WTC11 (cell line): ENCODE measurements at regions not wholly inside any gene's neighbourhood (a gene's known extent, or its start where the extent isn't known, plus 50 kb on each side); places are given as distances from the start of the nearest gene placed in this dataset.

Experiments used
- ATAC-seq: fragments of 200-7000 bp; cut with Tn5 transposase; 2 replicates; pipeline ENCODE4 v1.10.0; 2021; ENCODE audit warnings: mild to moderate bottlenecking, moderate library complexity
- CTCF ChIA-PET: fragments of 300-600 bp; sonication (Branson Sonifier 250); formaldehyde crosslinking; loops from one replicate; lab custom pipeline; 2021; ENCODE audit warnings: antibody characterized with exemption; lab: Charles Lee
- POLR2A ChIA-PET: fragments of 350-600 bp; sonication (Branson Sonifier 250); formaldehyde crosslinking; loops from one replicate; lab custom pipeline; 2021; ENCODE audit warnings: antibody characterized with exemption; lab: Charles Lee
- DNase-seq: peaks from one replicate; pipeline ENCODE4 v3.0.0; 2021; ENCODE audit warnings: low spot score
- H3K27ac Mint-ChIP-seq: 2 replicates; pipeline ENCODE4 v1.8.0; 2021; ENCODE audit warnings: mixed read lengths
- H3K27me3 Mint-ChIP-seq: 2 replicates; pipeline ENCODE4 v1.8.0; 2021; ENCODE audit warnings: low read depth, mild to moderate bottlenecking, moderate library complexity, mixed read lengths
- H3K36me3 Mint-ChIP-seq: 2 replicates; pipeline ENCODE4 v1.8.0; 2021; ENCODE audit warnings: mixed read lengths
- H3K4me1 Mint-ChIP-seq: 2 replicates; pipeline ENCODE4 v1.8.0; 2022; ENCODE audit warnings: mixed read lengths
- H3K4me3 Mint-ChIP-seq: 2 replicates; pipeline ENCODE4 v1.8.0; 2021; ENCODE audit warnings: mild to moderate bottlenecking, moderate library complexity, mixed read lengths
- H3K9me3 Mint-ChIP-seq: 2 replicates; pipeline ENCODE4 v1.8.0; 2021; ENCODE audit warnings: mixed read lengths
- ATF2 ChIP-seq: sonication (generic); formaldehyde crosslinking; IDR thresholded peaks from 2 replicates; pipeline ENCODE4 v1.8.1; 2022; ENCODE audit warnings: low read depth, missing genetic modification reagents, borderline replicate concordance
- CDX4 ChIP-seq: fragments of 250-450 bp; sonication (Bioruptor Pico); IDR thresholded peaks from 2 replicates; pipeline ENCODE4 v1.9.0; 2021; ENCODE audit warnings: moderate library complexity, mild to moderate bottlenecking, inconsistent platforms, borderline replicate concordance
- CREM ChIP-seq: sonication (generic); formaldehyde crosslinking; IDR thresholded peaks from 2 replicates; pipeline ENCODE4 v1.8.1; 2022; ENCODE audit warnings: mild to moderate bottlenecking, missing genetic modification reagents, moderate library complexity
- IRF2 ChIP-seq: sonication (generic); formaldehyde crosslinking; IDR thresholded peaks from 2 replicates; pipeline ENCODE4 v1.8.0; 2022; ENCODE audit warnings: low read depth, missing genetic modification reagents, borderline replicate concordance
- JUN ChIP-seq: sonication (generic); formaldehyde crosslinking; IDR thresholded peaks from 2 replicates; pipeline ENCODE4 v1.8.0; 2023; ENCODE audit warnings: mild to moderate bottlenecking, missing genetic modification reagents
- KAT7 ChIP-seq: sonication (generic); formaldehyde crosslinking; IDR thresholded peaks from 2 replicates; pipeline ENCODE4 v1.8.1; 2023; ENCODE audit warnings: missing genetic modification reagents, mild to moderate bottlenecking, borderline replicate concordance
- MLX ChIP-seq: sonication (generic); formaldehyde crosslinking; IDR thresholded peaks from 2 replicates; pipeline ENCODE4 v1.8.1; 2023; ENCODE audit warnings: mild to moderate bottlenecking, missing genetic modification reagents, moderate library complexity
- NR2C2 ChIP-seq: sonication (generic); formaldehyde crosslinking; IDR thresholded peaks from 2 replicates; pipeline ENCODE4 v1.8.0; 2022; ENCODE audit warnings: mild to moderate bottlenecking, missing genetic modification reagents
- RELA ChIP-seq: sonication (generic); formaldehyde crosslinking; IDR thresholded peaks from 2 replicates; pipeline ENCODE4 v1.8.1; 2022; ENCODE audit warnings: missing genetic modification reagents, mild to moderate bottlenecking, borderline replicate concordance
- TEAD1 ChIP-seq: sonication (generic); formaldehyde crosslinking; IDR thresholded peaks from 2 replicates; pipeline ENCODE4 v1.8.0; 2022; ENCODE audit warnings: mild to moderate bottlenecking, missing genetic modification reagents
- ZBTB21 ChIP-seq: sonication (generic); formaldehyde crosslinking; IDR thresholded peaks from 2 replicates; pipeline ENCODE4 v1.8.1; 2023; ENCODE audit warnings: mild to moderate bottlenecking, missing genetic modification reagents, borderline replicate concordance
- ZNF232 ChIP-seq: sonication (generic); formaldehyde crosslinking; IDR thresholded peaks from 2 replicates; pipeline ENCODE4 v1.8.0; 2022; ENCODE audit warnings: mild to moderate bottlenecking, missing genetic modification reagents
- ZNF281 ChIP-seq: sonication (generic); formaldehyde crosslinking; IDR thresholded peaks from 2 replicates; pipeline ENCODE4 v1.8.0; 2023; ENCODE audit warnings: mild to moderate bottlenecking, missing genetic modification reagents
- ZNF532 ChIP-seq: fragments of 250-450 bp; sonication (Bioruptor Pico); IDR thresholded peaks from 2 replicates; pipeline ENCODE4 v1.9.0; 2021; ENCODE audit warnings: mild to moderate bottlenecking, borderline replicate concordance

GRCh38 chr12:87756111-87756510 is 273.1 kb downstream of the C12orf50 start:
- Mint-ChIP-seq H3K4me3 (no peak overlapping the region), H3K36me3 (no peaks in the 10 kb centered on the region), H3K27me3 (no peaks in the 10 kb centered on the region), H3K27ac (no peak overlapping the region)
- CTCF ChIA-PET: no interaction called here
- DNase-seq (no peak), ATAC-seq (no peak)
- POLR2A ChIA-PET: no interaction called here
- TF ChIP-seq CREM (no peak), CDX4 (no peak), ZNF232 (CRISPR knock-in tag) (no peak)
- TF ChIP-seq, all 79 proteins: peak for 0
- Mint-ChIP-seq H3K9me3 (peaks cover 4% of the 10 kb centered on the region; the same call in 1 of the 2 replicates), H3K4me1 (no peaks in the 10 kb centered on the region)

GRCh38 chr12:87728931-87729593 is 300.1 kb downstream of the C12orf50 start:
- no peaks in the 10 kb centered on the region for H3K9me3 Mint-ChIP-seq
- no peak for DNase-seq
- no peaks in the 10 kb centered on the region for H3K4me1 Mint-ChIP-seq
- POLR2A ChIA-PET: no interaction called here
- no peak for ATAC-seq
- H3K36me3 Mint-ChIP-seq: no peaks in the 10 kb centered on the region
- no peak for TF ChIP-seq KAT7 (CRISPR knock-in tag)
- no peak for TF ChIP-seq MLX (CRISPR knock-in tag)
- no peaks in the 10 kb centered on the region for H3K27me3 Mint-ChIP-seq
- no peak overlapping the region for H3K4me3 Mint-ChIP-seq
- H3K27ac Mint-ChIP-seq: no peak overlapping the region
- CTCF ChIA-PET: no interaction called here

GRCh38 chr12:87720967-87721366 is 308.2 kb downstream of the C12orf50 start:
- Mint-ChIP-seq H3K4me1 (no peaks in the 10 kb centered on the region), H3K9me3 (peaks cover 7% of the 10 kb centered on the region; the same call in 1 of the 2 replicates), H3K27ac (no peak overlapping the region), H3K4me3 (no peak overlapping the region), H3K36me3 (no peaks in the 10 kb centered on the region), H3K27me3 (no peaks in the 10 kb centered on the region)
- POLR2A ChIA-PET: no interaction called here
- CTCF ChIA-PET: no interaction called here
- ATAC-seq (no peak), DNase-seq (no peak)
- TF ChIP-seq ZBTB21 (CRISPR knock-in tag) (no peak), NR2C2 (CRISPR knock-in tag) (no peak), ZNF532 (CRISPR knock-in tag) (no peak), ATF2 (no peak)

- ATAC-seq (no peak; the same call in 1 of the 2 replicates), DNase-seq (no peak)
- CTCF ChIA-PET: no interaction called here
- Mint-ChIP-seq H3K9me3 (peaks cover 38% of the 10 kb centered on the region), H3K4me3 (no peak overlapping the region), H3K36me3 (peaks cover 13% of the 10 kb centered on the region), H3K27ac (no peak overlapping the region), H3K27me3 (no peaks in the 10 kb centered on the region), H3K4me1 (peaks cover 2% of the 10 kb centered on the region; the same call in 1 of the 2 replicates)
- POLR2A ChIA-PET: no interaction called here
- TF ChIP-seq IRF2 (no peak), RELA (CRISPR knock-in tag) (no peak), ZNF281 (CRISPR knock-in tag) (no peak), JUN (CRISPR knock-in tag) (no peak), ZNF532 (CRISPR knock-in tag) (no peak), TEAD1 (CRISPR knock-in tag) (no peak)
Observed at GRCh38 chr12:87704374-87704773, 324.8 kb downstream of the C12orf50 start.
